ENCODE measurements at regions not wholly inside any gene's neighbourhood (a gene's known extent, or its start where the extent isn't known, plus 50 kb on each side); places are given as distances from the start of the nearest gene placed in this dataset.

- DNase-seq (ENCODE audit: low spot score): no peak
These were observed 482.7 kb downstream of the RIT2 start for GRCh38 chr18:42632801-42633200.

GRCh38 chr18:42635378-42636048 is 480.0 kb downstream of the RIT2 start:
- no peak for DNase-seq (ENCODE audit: low spot score)

- no peak for DNase-seq (ENCODE audit: low spot score)
These were observed 479.2 kb downstream of the RIT2 start for GRCh38 chr18:42636309-42636708.

DNA sequence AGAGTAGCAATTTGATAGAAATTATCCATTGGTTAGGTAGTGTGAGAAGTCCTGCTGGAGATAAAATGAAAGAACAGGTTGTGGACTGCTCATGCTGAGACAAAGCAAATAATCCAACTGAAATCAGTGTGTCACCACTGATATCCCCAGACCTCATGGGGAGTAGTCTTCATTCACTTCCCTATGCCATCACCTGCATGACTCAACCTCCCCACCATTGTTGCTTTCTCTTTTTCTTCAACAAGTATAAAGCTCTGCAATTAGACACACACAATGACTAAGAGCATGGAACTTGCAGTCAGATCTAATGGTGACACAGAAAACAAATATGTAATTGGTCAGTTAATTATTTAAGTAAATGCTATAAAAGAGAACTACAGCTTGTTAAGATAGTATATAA is 475.3 kb downstream of the RIT2 start:
- DNase-seq (ENCODE audit: low spot score): no peak

- no peak for DNase-seq (ENCODE audit: low spot score)
These were observed 473.5 kb downstream of the RIT2 start for GRCh38 chr18:42641996-42642395.

DNA sequence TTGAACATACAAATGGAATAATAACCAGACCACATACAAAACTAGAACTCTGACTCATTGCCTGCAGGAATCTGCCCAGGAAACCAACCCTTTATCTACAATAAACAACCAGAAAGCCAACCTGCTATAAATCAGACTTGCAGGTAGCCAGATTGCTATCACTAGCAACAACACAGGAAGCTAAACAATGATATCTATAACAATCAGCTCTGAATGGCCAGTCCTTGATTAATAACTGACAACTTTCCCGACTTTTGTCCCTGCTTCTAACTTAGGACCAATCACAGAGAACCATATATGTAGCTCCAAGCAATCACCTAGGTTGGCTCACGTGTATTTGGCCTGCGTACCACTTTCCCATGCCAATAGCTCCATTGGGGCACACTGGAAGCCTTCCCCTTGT is 470.8 kb downstream of the RIT2 start:
- DNase-seq (ENCODE audit: low spot score): no peak

GRCh38 chr18:42649331-42650035 is 466.0 kb downstream of the RIT2 start:
- DNase-seq (ENCODE audit: low spot score): no peak

DNA sequence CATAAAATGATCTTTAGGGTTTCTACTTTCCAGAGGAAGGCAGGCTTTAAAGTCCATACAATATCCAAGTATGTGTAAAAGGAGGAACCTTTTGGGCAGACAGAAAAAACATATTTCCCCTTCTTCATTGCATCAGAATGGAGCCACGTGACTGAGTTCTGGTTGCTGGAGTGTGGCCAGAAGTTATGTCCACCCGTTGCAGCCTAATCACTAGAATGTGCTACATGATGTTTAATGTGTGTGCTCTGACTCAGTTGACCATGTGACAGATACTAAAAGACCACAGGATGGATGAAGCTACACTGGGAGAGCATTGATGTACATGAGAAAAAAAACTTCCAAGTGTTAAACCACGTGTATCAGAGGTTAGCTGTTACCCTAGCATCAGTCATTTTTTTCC is 460.9 kb downstream of the RIT2 start:
- no peak for DNase-seq (ENCODE audit: low spot score)

GRCh38 chr18:42657551-42657950 is 457.9 kb downstream of the RIT2 start:
- no peak for DNase-seq (ENCODE audit: low spot score)

GRCh38 chr18:42658171-42658570 is 457.3 kb downstream of the RIT2 start:
- no peak for DNase-seq (ENCODE audit: low spot score)

DNA sequence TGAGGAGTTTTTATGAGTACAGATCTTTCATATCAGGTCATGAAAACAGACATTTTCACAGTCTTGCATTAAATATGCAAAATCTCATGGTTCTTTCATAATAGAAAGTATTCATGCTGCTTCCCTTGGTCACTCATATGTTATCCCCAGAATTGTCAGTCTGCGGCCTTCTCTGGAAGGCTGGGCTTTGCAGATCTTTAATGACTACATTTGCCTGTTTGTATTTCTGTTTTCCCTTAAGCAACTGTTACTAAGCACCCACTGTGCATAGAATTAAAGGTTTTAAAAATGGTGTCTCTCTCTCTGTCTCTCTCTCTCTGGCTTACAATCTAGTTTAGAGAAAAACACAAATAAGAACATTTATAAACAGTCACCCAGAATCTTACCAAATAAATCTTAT is 456.3 kb downstream of the RIT2 start:
- DNase-seq (ENCODE audit: low spot score): no peak

DNA sequence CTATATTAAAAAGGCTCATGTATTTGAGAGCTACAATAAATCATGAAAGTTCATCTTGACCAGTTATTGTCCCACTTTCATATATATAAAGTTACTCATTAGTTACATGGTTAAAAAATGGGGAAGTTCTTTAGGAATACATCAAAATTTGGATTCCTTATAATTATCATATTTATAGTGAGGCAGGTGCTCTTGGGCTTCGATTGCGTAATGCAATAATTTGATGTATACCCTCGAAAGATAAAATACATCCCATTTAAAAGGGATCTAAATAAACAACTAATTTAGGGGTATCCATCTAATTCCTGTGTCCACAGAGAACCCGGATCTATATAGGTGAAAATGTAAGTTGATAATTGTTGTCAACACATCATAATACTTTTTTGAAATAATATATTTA is 444.6 kb downstream of the RIT2 start:
- DNase-seq (ENCODE audit: low spot score): no peak

- DNase-seq (ENCODE audit: low spot score): no peak
These were observed 439.7 kb downstream of the RIT2 start for GRCh38 chr18:42675810-42676209.

DNA sequence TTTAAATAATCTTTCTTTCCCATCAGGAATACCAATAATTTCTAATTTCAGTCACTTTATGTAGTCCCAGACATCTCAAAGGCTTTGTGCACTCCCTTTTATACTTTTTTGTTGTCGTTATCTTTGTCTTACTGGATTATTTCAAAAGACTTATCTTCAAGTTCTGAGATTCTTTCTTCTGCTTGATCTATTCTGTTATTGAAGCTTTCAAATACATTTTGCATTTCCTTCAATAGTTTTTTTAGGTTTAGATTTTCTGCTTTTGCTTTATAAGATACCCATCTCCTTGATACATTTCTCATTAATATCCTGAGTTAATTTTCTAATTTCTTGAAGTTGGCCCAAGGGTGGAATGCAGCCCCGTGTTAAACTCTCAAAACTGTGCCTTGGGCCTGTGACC is 432.4 kb downstream of the RIT2 start:
- no peak for DNase-seq (ENCODE audit: low spot score)

DNA sequence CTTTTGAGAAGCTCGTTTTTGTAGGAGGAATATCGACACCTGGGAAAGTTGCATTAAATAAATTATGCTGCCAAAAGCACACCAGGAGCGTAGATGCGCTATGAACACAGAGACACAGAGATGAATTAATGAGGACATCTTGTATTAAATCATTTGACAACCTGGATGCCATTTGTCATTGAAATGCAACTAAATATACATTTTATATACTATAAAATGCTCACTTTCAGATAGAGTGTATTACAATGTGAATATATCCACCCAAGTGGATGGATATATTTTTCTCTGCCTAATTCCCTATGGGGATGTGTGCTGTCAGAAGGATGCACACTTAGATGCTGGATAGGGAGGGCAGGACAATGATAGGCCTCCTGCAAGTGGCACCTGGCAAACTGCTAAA is 426.2 kb downstream of the RIT2 start:
- DNase-seq (ENCODE audit: low spot score): no peak

All from hematopoietic multipotent progenitor cell treated with erythropoietin and hydrocortisone succinate and interleukin-3 and kit ligand, for 17 days (in vitro differentiated cells).